ENCODE measurements at regions not wholly inside any gene's neighbourhood (a gene's known extent, or its start where the extent isn't known, plus 50 kb on each side); places are given as distances from the start of the nearest gene placed in this dataset.

- H3K4me3 ChIP-seq (ENCODE audit: low read depth, low read length), result no peak overlapping the region
- DNase-seq (ENCODE audit: low read depth), result no peak
- TF ChIP-seq, protein P1, sequence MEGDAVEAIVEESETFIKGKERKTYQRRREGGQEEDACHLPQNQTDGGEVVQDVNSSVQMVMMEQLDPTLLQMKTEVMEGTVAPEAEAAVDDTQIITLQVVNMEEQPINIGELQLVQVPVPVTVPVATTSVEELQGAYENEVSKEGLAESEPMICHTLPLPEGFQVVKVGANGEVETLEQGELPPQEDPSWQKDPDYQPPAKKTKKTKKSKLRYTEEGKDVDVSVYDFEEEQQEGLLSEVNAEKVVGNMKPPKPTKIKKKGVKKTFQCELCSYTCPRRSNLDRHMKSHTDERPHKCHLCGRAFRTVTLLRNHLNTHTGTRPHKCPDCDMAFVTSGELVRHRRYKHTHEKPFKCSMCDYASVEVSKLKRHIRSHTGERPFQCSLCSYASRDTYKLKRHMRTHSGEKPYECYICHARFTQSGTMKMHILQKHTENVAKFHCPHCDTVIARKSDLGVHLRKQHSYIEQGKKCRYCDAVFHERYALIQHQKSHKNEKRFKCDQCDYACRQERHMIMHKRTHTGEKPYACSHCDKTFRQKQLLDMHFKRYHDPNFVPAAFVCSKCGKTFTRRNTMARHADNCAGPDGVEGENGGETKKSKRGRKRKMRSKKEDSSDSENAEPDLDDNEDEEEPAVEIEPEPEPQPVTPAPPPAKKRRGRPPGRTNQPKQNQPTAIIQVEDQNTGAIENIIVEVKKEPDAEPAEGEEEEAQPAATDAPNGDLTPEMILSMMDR (IDR thresholded peaks at IDR 0.05; ENCODE audit: insufficient read depth, low read depth, low read length, missing control alignments), result no peak
These were observed 50.3 kb upstream of the FIBIN start for GRCh38 chr11:26943636-26944035.

Measured in GM12865 (cell line).